K562 (cell line): ENCODE measurements at regions not wholly inside any gene's neighbourhood (a gene's known extent, or its start where the extent isn't known, plus 50 kb on each side); places are given as distances from the start of the nearest gene placed in this dataset.

Source experiments
- BCOR ChIP-seq: fragments of 450-650 bp; IDR thresholded peaks from 2 replicates; pipeline ENCODE4 v1.6.1; 2016
- CLOCK ChIP-seq: fragments of 250-450 bp; sonication (Bioruptor Pico); IDR thresholded peaks from 2 replicates; pipeline ENCODE4 v1.4.0; 2020; ENCODE audit warnings: mild to moderate bottlenecking, moderate library complexity, borderline replicate concordance
- CREBBP ChIP-seq: IDR thresholded peaks from one replicate; pipeline ENCODE4 v1.6.1; 2012; ENCODE audit warnings: low read depth, mild to moderate bottlenecking, control low read depth, inconsistent platforms, low read length
- GABPA ChIP-seq: fragments of 200-800 bp; sonication (Bioruptor generic); conservative IDR thresholded peaks from 2 replicates; pipeline ENCODE4 v1.6.1; 2016; ENCODE audit warnings: low read depth, missing genetic modification characterization, missing compliant biosample characterization
- HDAC6 ChIP-seq: IDR thresholded peaks from 2 replicates; pipeline ENCODE4 v1.6.1; 2012; ENCODE audit warnings: low read depth, mild to moderate bottlenecking, control low read depth, inconsistent platforms, low read length, moderate library complexity
- RNF2 ChIP-seq: sonication (generic); IDR thresholded peaks from 2 replicates; pipeline ENCODE4 v1.6.1; 2016
- TSC22D4 ChIP-seq: fragments of 450-650 bp; IDR thresholded peaks from 2 replicates; pipeline ENCODE4 v1.6.1; 2016; ENCODE audit warnings: missing genetic modification characterization, missing biosample characterization, control low read depth
- ZBTB34 ChIP-seq: fragments of 250-450 bp; sonication (Bioruptor Pico); IDR thresholded peaks from 2 replicates; pipeline ENCODE4 v1.8.0; 2021; ENCODE audit warnings: mild to moderate bottlenecking, moderate library complexity
- ZNF311 ChIP-seq: fragments of 250-450 bp; sonication (Bioruptor Pico); IDR thresholded peaks from 2 replicates; pipeline ENCODE4 v1.4.0; 2020; ENCODE audit warnings: mild to moderate bottlenecking, moderate library complexity
- TF ChIP-seq, protein P1 (sequence below): fragments of 200-600 bp; sonication (generic); IDR thresholded peaks from one replicate; pipeline ENCODE4 v1.6.1; 2012; ENCODE audit warnings: mild to moderate bottlenecking, low read depth, low read length, inconsistent platforms

- TF ChIP-seq, protein P1, sequence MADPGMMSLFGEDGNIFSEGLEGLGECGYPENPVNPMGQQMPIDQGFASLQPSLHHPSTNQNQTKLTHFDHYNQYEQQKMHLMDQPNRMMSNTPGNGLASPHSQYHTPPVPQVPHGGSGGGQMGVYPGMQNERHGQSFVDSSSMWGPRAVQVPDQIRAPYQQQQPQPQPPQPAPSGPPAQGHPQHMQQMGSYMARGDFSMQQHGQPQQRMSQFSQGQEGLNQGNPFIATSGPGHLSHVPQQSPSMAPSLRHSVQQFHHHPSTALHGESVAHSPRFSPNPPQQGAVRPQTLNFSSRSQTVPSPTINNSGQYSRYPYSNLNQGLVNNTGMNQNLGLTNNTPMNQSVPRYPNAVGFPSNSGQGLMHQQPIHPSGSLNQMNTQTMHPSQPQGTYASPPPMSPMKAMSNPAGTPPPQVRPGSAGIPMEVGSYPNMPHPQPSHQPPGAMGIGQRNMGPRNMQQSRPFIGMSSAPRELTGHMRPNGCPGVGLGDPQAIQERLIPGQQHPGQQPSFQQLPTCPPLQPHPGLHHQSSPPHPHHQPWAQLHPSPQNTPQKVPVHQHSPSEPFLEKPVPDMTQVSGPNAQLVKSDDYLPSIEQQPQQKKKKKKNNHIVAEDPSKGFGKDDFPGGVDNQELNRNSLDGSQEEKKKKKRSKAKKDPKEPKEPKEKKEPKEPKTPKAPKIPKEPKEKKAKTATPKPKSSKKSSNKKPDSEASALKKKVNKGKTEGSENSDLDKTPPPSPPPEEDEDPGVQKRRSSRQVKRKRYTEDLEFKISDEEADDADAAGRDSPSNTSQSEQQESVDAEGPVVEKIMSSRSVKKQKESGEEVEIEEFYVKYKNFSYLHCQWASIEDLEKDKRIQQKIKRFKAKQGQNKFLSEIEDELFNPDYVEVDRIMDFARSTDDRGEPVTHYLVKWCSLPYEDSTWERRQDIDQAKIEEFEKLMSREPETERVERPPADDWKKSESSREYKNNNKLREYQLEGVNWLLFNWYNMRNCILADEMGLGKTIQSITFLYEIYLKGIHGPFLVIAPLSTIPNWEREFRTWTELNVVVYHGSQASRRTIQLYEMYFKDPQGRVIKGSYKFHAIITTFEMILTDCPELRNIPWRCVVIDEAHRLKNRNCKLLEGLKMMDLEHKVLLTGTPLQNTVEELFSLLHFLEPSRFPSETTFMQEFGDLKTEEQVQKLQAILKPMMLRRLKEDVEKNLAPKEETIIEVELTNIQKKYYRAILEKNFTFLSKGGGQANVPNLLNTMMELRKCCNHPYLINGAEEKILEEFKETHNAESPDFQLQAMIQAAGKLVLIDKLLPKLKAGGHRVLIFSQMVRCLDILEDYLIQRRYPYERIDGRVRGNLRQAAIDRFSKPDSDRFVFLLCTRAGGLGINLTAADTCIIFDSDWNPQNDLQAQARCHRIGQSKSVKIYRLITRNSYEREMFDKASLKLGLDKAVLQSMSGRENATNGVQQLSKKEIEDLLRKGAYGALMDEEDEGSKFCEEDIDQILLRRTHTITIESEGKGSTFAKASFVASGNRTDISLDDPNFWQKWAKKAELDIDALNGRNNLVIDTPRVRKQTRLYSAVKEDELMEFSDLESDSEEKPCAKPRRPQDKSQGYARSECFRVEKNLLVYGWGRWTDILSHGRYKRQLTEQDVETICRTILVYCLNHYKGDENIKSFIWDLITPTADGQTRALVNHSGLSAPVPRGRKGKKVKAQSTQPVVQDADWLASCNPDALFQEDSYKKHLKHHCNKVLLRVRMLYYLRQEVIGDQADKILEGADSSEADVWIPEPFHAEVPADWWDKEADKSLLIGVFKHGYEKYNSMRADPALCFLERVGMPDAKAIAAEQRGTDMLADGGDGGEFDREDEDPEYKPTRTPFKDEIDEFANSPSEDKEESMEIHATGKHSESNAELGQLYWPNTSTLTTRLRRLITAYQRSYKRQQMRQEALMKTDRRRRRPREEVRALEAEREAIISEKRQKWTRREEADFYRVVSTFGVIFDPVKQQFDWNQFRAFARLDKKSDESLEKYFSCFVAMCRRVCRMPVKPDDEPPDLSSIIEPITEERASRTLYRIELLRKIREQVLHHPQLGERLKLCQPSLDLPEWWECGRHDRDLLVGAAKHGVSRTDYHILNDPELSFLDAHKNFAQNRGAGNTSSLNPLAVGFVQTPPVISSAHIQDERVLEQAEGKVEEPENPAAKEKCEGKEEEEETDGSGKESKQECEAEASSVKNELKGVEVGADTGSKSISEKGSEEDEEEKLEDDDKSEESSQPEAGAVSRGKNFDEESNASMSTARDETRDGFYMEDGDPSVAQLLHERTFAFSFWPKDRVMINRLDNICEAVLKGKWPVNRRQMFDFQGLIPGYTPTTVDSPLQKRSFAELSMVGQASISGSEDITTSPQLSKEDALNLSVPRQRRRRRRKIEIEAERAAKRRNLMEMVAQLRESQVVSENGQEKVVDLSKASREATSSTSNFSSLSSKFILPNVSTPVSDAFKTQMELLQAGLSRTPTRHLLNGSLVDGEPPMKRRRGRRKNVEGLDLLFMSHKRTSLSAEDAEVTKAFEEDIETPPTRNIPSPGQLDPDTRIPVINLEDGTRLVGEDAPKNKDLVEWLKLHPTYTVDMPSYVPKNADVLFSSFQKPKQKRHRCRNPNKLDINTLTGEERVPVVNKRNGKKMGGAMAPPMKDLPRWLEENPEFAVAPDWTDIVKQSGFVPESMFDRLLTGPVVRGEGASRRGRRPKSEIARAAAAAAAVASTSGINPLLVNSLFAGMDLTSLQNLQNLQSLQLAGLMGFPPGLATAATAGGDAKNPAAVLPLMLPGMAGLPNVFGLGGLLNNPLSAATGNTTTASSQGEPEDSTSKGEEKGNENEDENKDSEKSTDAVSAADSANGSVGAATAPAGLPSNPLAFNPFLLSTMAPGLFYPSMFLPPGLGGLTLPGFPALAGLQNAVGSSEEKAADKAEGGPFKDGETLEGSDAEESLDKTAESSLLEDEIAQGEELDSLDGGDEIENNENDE, result no peak
- TF ChIP-seq CLOCK (no peak), TSC22D4 (no peak), GABPA (tag) (no peak), BCOR (no peak), CREBBP (no peak), RNF2 (no peak), ZNF311 (CRISPR knock-in tag) (no peak), ZBTB34 (CRISPR knock-in tag) (no peak), HDAC6 (no peak)
Measured at GRCh38 chr13:79660361-79660760, 179.4 kb downstream of the NDFIP2 start (continued).
